K562 (cell line): ENCODE measurements at regions not wholly inside any gene's neighbourhood (a gene's known extent, or its start where the extent isn't known, plus 50 kb on each side); places are given as distances from the start of the nearest gene placed in this dataset.

Source experiments
- CBX8 ChIP-seq: fragments of 200-600 bp; sonication (generic); IDR thresholded peaks from 2 replicates; pipeline ENCODE4 v1.6.1; 2012; ENCODE audit warnings: borderline replicate concordance, mixed run types, low read depth, mild to moderate bottlenecking, moderate library complexity, mixed read lengths, low read length, control low read depth, inconsistent platforms; ENCODE audit not compliant: poor library complexity, severe bottlenecking; ENCODE audit errors: extremely low read depth
- KDM1A ChIP-seq, 2 experiments: fragments of 450-650 bp; IDR thresholded peaks; 2 replicates each; pipeline ENCODE4 v1.6.1; 2016; ENCODE audit warnings: mild to moderate bottlenecking in 2 of 2
- MAFK ChIP-seq: IDR thresholded peaks from 2 replicates; pipeline ENCODE4 v1.6.1; 2011; ENCODE audit warnings: low read length, improper control_type of control experiment
- NFE2 ChIP-seq: IDR thresholded peaks from 2 replicates; pipeline ENCODE4 v1.6.1; 2014; ENCODE audit warnings: antibody characterized with exemption, low read depth
- POU5F1 ChIP-seq: fragments of 150-350 bp; IDR thresholded peaks from 2 replicates; pipeline ENCODE4 v1.6.1; 2014; ENCODE audit warnings: borderline replicate concordance, low read length, low read depth, mild to moderate bottlenecking; ENCODE audit not compliant: partially characterized antibody
- RBM25 ChIP-seq: fragments of 200-400 bp; formaldehyde crosslinking; IDR thresholded peaks from 2 replicates; pipeline ENCODE4 v1.6.1; 2018; ENCODE audit warnings: low read length, low read depth, moderate library complexity; ENCODE audit not compliant: severe bottlenecking
- SMARCE1 ChIP-seq: fragments of 450-650 bp; IDR thresholded peaks from 2 replicates; pipeline ENCODE4 v1.7.1; 2016; ENCODE audit warnings: mild to moderate bottlenecking
- STAT5A ChIP-seq: IDR thresholded peaks from 2 replicates; pipeline ENCODE4 v1.6.1; 2012; ENCODE audit warnings: low read length, inconsistent platforms, borderline replicate concordance
- TF ChIP-seq, protein P1 (sequence below): sonication (generic); formaldehyde crosslinking; IDR thresholded peaks from 2 replicates; pipeline ENCODE4 v1.8.1; 2022; ENCODE audit warnings: missing genetic modification reagents
- TF ChIP-seq, protein P2 (sequence below), 2 experiments: IDR thresholded peaks; 2 replicates each; pipeline ENCODE4 v1.6.1; 2011; ENCODE audit warnings: borderline replicate concordance in 1 of 2, control low read depth in 1 of 2, low read depth in 1 of 2, low read length in 1 of 2, mild to moderate bottlenecking in 1 of 2, mixed read lengths in 1 of 2, moderate library complexity in 1 of 2; ENCODE audit not compliant: insufficient read depth in 1 of 2, insufficient read length in 1 of 2, poor library complexity in 1 of 2, severe bottlenecking in 1 of 2; ENCODE audit errors: extremely low read depth in 1 of 2
- TF ChIP-seq, protein P3 (sequence below): fragments of 250-450 bp; sonication (Bioruptor Pico); IDR thresholded peaks from 2 replicates; pipeline ENCODE4 v1.8.0; 2021; ENCODE audit warnings: moderate library complexity, mild to moderate bottlenecking, inconsistent platforms
- TF ChIP-seq, protein P4 (sequence below), 3 experiments: IDR thresholded peaks in 2 of 3; conservative IDR thresholded peaks in 1 of 3; 2 replicates each; pipeline ENCODE4 v1.5.1; 2011 to 2012; ENCODE audit warnings: low read length in 3 of 3, mild to moderate bottlenecking in 3 of 3, control low read depth in 2 of 3, improper control_type of control experiment in 1 of 3, inconsistent platforms in 1 of 3, low read depth in 1 of 3, mixed read lengths in 1 of 3, moderate library complexity in 1 of 3; ENCODE audit not compliant: insufficient read depth in 2 of 3
- TF ChIP-seq, protein P5 (sequence below): fragments of 450-650 bp; conservative IDR thresholded peaks from 2 replicates; pipeline ENCODE4 v1.6.1; 2016; ENCODE audit warnings: missing genetic modification characterization, low read depth, mild to moderate bottlenecking, missing compliant biosample characterization, moderate library complexity
- TF ChIP-seq, protein P6 (sequence below): fragments of 250-450 bp; sonication (Bioruptor Pico); IDR thresholded peaks from 2 replicates; pipeline ENCODE4 v1.4.0; 2020; ENCODE audit warnings: borderline replicate concordance

DNA sequence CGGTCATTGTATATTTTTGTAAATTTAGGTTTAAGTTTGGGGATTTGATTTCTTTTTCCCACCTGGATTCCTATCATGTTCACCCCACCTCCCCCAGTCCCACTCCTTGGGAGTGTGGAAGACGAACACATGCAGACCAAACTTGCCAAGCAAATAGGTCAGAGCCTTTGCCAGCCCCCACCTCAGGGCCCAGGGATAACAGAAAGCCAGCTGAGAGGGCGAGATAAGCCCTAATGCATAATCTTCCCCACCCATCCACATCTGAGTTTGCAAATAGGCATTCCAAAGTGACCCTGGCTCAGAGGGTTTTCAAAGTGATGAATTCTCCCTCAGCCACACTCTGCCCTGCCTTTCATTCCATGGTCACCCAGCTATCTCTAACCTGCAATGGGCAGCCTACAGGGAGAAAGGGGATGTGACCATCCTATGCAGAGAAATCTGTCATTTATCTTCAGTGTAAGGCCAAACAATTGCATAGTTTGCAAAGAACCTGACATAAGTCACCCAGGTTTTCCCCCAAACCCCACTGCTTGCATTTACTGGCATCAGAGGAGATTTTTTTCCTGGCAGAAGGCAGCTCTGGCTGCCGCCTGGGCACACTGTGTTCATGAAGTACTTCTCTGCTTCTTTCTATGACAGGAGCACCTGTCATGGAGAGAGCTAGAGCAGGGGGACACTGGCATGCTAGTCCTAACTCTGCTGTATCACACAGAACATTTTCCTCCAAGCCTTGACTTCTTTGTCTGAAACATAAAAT lies 69.0 kb upstream of the NFIA start (continued):
- TF ChIP-seq, protein P1, sequence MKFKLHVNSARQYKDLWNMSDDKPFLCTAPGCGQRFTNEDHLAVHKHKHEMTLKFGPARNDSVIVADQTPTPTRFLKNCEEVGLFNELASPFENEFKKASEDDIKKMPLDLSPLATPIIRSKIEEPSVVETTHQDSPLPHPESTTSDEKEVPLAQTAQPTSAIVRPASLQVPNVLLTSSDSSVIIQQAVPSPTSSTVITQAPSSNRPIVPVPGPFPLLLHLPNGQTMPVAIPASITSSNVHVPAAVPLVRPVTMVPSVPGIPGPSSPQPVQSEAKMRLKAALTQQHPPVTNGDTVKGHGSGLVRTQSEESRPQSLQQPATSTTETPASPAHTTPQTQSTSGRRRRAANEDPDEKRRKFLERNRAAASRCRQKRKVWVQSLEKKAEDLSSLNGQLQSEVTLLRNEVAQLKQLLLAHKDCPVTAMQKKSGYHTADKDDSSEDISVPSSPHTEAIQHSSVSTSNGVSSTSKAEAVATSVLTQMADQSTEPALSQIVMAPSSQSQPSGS (CRISPR knock-in tag), result no peak
- TF ChIP-seq, protein P2, sequence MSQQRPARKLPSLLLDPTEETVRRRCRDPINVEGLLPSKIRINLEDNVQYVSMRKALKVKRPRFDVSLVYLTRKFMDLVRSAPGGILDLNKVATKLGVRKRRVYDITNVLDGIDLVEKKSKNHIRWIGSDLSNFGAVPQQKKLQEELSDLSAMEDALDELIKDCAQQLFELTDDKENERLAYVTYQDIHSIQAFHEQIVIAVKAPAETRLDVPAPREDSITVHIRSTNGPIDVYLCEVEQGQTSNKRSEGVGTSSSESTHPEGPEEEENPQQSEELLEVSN (IDR thresholded peaks at IDR 0.05; ENCODE audit: borderline replicate concordance in 1 of 2, extremely low read depth in 1 of 2, insufficient read depth in 1 of 2, insufficient read length in 1 of 2, low read depth in 1 of 2, low read length in 1 of 2, poor library complexity in 1 of 2, severe bottlenecking in 1 of 2), result peak in 1 of 2 experiments; percentile 16
- TF ChIP-seq KDM1A (IDR thresholded peaks at IDR 0.05) (peak; percentile 87 to 93), SMARCE1 (peak; percentile 98), CBX8 (no peak), STAT5A (peak; percentile 95), MAFK (peak; percentile 31; the same call in 1 of the 2 replicates), POU5F1 (no peak), RBM25 (no peak), NFE2 (peak; percentile 61)
- TF ChIP-seq, protein P3, sequence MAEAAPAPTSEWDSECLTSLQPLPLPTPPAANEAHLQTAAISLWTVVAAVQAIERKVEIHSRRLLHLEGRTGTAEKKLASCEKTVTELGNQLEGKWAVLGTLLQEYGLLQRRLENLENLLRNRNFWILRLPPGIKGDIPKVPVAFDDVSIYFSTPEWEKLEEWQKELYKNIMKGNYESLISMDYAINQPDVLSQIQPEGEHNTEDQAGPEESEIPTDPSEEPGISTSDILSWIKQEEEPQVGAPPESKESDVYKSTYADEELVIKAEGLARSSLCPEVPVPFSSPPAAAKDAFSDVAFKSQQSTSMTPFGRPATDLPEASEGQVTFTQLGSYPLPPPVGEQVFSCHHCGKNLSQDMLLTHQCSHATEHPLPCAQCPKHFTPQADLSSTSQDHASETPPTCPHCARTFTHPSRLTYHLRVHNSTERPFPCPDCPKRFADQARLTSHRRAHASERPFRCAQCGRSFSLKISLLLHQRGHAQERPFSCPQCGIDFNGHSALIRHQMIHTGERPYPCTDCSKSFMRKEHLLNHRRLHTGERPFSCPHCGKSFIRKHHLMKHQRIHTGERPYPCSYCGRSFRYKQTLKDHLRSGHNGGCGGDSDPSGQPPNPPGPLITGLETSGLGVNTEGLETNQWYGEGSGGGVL (CRISPR knock-in tag), result no peak
- TF ChIP-seq, protein P4, sequence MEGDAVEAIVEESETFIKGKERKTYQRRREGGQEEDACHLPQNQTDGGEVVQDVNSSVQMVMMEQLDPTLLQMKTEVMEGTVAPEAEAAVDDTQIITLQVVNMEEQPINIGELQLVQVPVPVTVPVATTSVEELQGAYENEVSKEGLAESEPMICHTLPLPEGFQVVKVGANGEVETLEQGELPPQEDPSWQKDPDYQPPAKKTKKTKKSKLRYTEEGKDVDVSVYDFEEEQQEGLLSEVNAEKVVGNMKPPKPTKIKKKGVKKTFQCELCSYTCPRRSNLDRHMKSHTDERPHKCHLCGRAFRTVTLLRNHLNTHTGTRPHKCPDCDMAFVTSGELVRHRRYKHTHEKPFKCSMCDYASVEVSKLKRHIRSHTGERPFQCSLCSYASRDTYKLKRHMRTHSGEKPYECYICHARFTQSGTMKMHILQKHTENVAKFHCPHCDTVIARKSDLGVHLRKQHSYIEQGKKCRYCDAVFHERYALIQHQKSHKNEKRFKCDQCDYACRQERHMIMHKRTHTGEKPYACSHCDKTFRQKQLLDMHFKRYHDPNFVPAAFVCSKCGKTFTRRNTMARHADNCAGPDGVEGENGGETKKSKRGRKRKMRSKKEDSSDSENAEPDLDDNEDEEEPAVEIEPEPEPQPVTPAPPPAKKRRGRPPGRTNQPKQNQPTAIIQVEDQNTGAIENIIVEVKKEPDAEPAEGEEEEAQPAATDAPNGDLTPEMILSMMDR (IDR thresholded peaks at IDR 0.05 in 2 of 3, conservative IDR thresholded peaks at IDR 0.05 in 1 of 3; ENCODE audit: insufficient read depth in 2 of 3, low read depth in 1 of 3, low read length in 3 of 3), result no peak
- TF ChIP-seq, protein P5, sequence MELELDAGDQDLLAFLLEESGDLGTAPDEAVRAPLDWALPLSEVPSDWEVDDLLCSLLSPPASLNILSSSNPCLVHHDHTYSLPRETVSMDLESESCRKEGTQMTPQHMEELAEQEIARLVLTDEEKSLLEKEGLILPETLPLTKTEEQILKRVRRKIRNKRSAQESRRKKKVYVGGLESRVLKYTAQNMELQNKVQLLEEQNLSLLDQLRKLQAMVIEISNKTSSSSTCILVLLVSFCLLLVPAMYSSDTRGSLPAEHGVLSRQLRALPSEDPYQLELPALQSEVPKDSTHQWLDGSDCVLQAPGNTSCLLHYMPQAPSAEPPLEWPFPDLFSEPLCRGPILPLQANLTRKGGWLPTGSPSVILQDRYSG, result peak; percentile 44; the same call in 1 of the 2 replicates
- TF ChIP-seq, protein P6, sequence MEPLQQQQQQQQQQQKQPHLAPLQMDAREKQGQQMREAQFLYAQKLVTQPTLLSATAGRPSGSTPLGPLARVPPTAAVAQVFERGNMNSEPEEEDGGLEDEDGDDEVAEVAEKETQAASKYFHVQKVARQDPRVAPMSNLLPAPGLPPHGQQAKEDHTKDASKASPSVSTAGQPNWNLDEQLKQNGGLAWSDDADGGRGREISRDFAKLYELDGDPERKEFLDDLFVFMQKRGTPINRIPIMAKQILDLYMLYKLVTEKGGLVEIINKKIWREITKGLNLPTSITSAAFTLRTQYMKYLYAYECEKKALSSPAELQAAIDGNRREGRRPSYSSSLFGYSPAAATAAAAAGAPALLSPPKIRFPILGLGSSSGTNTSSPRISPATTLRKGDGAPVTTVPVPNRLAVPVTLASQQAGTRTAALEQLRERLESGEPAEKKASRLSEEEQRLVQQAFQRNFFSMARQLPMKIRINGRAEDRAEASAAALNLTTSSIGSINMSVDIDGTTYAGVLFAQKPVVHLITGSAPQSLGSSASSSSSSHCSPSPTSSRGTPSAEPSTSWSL (CRISPR knock-in tag), result no peak
